Fibroblast of villous mesenchyme (primary cell): ENCODE measurements at regions not wholly inside any gene's neighbourhood (a gene's known extent, or its start where the extent isn't known, plus 50 kb on each side); places are given as distances from the start of the nearest gene placed in this dataset.

Experiments used
- DNase-seq: peaks from one replicate; pipeline ENCODE4 v3.0.0-alpha.2; 2010; ENCODE audit warnings: low read depth
- H3K4me3 ChIP-seq: 2 replicates; pipeline ENCODE4 v1.5.1; 2011; ENCODE audit warnings: low read depth, mild to moderate bottlenecking, low read length
- TF ChIP-seq, protein P1 (sequence below): IDR thresholded peaks from 2 replicates; pipeline ENCODE4 v1.5.1; 2012; ENCODE audit warnings: low read depth, mild to moderate bottlenecking, low read length; ENCODE audit not compliant: insufficient read depth

GRCh38 chr1:209397910-209398309 lies 185.6 kb upstream of the CAMK1G start:
- DNase-seq: no peak
- H3K4me3 ChIP-seq: no peak overlapping the region
- TF ChIP-seq, protein P1, sequence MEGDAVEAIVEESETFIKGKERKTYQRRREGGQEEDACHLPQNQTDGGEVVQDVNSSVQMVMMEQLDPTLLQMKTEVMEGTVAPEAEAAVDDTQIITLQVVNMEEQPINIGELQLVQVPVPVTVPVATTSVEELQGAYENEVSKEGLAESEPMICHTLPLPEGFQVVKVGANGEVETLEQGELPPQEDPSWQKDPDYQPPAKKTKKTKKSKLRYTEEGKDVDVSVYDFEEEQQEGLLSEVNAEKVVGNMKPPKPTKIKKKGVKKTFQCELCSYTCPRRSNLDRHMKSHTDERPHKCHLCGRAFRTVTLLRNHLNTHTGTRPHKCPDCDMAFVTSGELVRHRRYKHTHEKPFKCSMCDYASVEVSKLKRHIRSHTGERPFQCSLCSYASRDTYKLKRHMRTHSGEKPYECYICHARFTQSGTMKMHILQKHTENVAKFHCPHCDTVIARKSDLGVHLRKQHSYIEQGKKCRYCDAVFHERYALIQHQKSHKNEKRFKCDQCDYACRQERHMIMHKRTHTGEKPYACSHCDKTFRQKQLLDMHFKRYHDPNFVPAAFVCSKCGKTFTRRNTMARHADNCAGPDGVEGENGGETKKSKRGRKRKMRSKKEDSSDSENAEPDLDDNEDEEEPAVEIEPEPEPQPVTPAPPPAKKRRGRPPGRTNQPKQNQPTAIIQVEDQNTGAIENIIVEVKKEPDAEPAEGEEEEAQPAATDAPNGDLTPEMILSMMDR: no peak

DNA sequence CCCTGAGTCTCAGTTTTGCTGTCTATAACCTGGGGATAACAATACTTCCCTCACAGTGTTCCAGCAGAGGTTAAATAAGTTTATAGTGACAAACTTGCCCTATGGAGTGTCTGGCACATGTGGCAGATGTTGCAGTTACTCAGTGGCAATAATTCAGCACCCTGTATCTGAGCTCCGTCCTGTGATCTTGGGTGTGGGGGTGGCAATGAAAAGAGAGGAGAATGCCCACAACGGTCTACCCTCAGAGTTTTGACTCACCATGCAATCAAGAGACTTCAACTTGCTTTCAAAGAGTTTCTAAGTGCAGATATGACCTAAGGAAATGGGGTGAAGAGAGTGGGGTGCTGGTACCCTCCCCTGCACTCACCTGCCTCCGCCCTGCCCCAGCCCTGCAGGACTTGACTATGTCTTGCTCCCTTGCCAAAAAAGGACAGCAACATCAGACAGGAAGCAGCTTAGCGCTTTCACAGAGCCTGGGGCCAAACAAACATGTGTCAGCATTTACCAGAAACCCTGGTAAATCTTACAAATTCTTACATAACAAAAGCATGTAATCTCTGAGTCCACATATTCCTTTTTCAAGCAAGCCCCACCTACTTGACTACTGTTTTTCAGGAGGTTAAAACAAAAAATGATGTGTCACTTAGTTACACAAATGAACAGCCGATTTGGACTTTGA lies 185.1 kb upstream of the CAMK1G start:
- TF ChIP-seq, protein P1: no peak
- no peak overlapping the region for H3K4me3 ChIP-seq
- peak; percentile 90 for DNase-seq

GRCh38 chr1:209399800-209400199 lies 183.7 kb upstream of the CAMK1G start:
- no peak for DNase-seq
- TF ChIP-seq, protein P1: no peak
- H3K4me3 ChIP-seq: no peak overlapping the region

DNA sequence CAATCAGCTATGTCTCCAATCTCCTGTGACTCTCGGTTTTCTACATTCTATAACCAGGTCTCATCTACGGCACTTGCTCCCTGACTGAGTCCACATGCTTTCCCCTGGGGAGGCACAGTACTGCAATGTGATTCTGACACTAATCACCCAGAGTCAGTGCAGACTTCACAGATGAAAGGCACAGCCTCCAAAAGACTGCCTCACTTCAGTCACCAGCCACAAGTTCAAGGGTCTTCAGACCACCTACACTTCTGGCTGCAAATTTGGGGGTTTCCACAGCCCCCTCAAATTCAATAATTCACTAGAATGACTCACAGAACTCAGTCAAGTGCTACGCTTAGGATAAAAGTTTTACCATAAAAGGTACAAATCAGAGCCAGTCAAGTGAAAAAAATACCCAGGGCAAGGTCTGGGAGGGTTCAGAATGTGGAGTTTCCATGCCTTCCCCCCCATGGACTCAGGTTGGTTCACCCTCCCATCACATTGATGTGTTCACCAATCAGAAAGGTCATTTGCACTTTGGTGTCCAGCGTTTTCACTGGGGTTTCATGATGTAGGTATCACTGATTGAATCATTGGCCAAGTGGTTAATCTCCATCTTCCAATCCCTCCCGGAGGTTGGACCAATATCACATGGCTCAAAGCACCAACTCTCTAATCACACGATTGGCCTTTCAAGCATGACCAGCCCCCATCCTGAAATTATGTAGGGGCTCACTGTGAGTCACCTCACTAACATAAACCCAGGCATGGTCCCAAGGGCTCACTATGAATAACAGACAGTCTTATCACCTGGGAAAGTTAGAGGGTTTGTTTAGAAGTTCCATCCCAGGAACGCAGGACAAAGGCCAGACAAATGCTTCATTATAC lies 182.9 kb upstream of the CAMK1G start:
- no peak for DNase-seq
- TF ChIP-seq, protein P1: no peak
- H3K4me3 ChIP-seq: no peak overlapping the region

DNA sequence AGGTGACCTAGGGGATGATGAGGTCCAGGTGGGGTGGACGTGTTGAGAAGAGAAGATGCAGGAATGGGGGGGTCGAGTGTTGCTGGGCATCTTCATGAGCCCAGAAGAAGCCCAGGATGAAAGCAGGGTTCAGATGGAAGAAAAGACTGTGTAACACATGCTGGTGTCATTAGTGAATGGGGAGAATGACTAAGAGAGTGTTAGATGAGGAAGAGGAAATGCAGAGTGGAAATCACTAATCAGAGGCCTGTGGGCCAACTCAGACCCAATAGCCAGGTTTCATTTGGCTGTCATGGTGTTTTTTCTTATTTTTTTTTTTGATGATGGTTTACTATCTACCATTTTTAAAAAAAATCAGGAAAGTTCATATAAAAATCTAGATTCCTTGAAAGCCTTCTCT lies 180.8 kb upstream of the CAMK1G start:
- DNase-seq: no peak
- TF ChIP-seq, protein P1: no peak
- H3K4me3 ChIP-seq: no peak overlapping the region

DNA sequence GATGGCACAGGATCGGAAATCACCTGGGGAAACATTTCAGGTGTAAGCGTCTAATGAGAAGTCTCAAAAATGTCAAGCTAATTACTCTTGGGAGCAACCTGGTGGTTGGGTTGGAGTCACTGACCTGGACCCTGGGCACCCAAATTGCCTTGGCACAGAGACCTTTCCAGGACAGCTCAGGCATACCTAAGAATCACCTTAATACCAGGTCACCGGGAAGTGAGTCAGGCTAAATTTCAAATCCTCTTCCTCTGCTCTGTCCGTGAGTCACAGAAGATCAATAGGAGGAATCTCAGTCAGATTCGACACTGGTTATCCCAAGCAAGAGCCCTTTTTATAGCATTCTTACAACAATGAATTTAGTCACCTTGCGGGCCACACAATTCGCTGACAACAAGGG lies 179.6 kb upstream of the CAMK1G start:
- no peak for DNase-seq
- H3K4me3 ChIP-seq: no peak overlapping the region
- TF ChIP-seq, protein P1: no peak

GRCh38 chr1:209404577-209404976 lies 178.9 kb upstream of the CAMK1G start:
- TF ChIP-seq, protein P1: no peak
- H3K4me3 ChIP-seq: no peak overlapping the region
- no peak for DNase-seq
